ENCODE measurements at regions not wholly inside any gene's neighbourhood (a gene's known extent, or its start where the extent isn't known, plus 50 kb on each side); places are given as distances from the start of the nearest gene placed in this dataset.

GRCh38 chr11:92687724-92688123, 281.7 kb upstream of the MTNR1B start (continued):
- no peak for TF ChIP-seq ZHX1 (CRISPR knock-in tag; IDR thresholded peaks at IDR 0.05; ENCODE audit: low read depth)
- TF ChIP-seq SMC3 (IDR thresholded peaks at IDR 0.05; ENCODE audit: low read length): no peak

GRCh38 chr11:92688416-92688815, 281.0 kb upstream of the MTNR1B start:
- H3K27ac ChIP-seq (ENCODE audit: extremely low read length, insufficient read depth, low read length): no peak overlapping the region
- no peak for FAIRE-seq
- no peak for TF ChIP-seq MAFF (IDR thresholded peaks at IDR 0.05; ENCODE audit: low read depth, low read length)
- TF ChIP-seq TFDP1 (CRISPR knock-in tag; IDR thresholded peaks at IDR 0.05; ENCODE audit: borderline replicate concordance): no peak
- no peak for TF ChIP-seq SALL1 (CRISPR knock-in tag; IDR thresholded peaks at IDR 0.05)
- no peak for TF ChIP-seq ZBTB10 (CRISPR knock-in tag; IDR thresholded peaks at IDR 0.05; ENCODE audit: borderline replicate concordance)
- TF ChIP-seq ZKSCAN1 (IDR thresholded peaks at IDR 0.05; ENCODE audit: low read length): no peak
- TF ChIP-seq KDM5B (CRISPR knock-in tag; IDR thresholded peaks at IDR 0.05; ENCODE audit: borderline replicate concordance): no peak
- no peak for TF ChIP-seq RAD51 (IDR thresholded peaks at IDR 0.05; ENCODE audit: borderline replicate concordance)
- TF ChIP-seq ZNF674 (CRISPR knock-in tag; IDR thresholded peaks at IDR 0.05; ENCODE audit: low read depth): no peak
- TF ChIP-seq ZNF780A (CRISPR knock-in tag; IDR thresholded peaks at IDR 0.05): no peak
- no peak for TF ChIP-seq PLSCR1 (CRISPR knock-in tag; IDR thresholded peaks at IDR 0.05; ENCODE audit: borderline replicate concordance)
- no peak for TF ChIP-seq MEIS1 (CRISPR knock-in tag; IDR thresholded peaks at IDR 0.05; ENCODE audit: borderline replicate concordance)
- TF ChIP-seq KAT2B (IDR thresholded peaks at IDR 0.05; ENCODE audit: borderline replicate concordance, low read depth, low read length): no peak
- no peak for TF ChIP-seq RARG (CRISPR knock-in tag; IDR thresholded peaks at IDR 0.05; ENCODE audit: low read depth)
- TF ChIP-seq BHLHE40 (IDR thresholded peaks at IDR 0.05; ENCODE audit: low read length): no peak
- no peak for TF ChIP-seq NR2F2 (IDR thresholded peaks at IDR 0.05; ENCODE audit: borderline replicate concordance, low read depth)
- no peak for TF ChIP-seq ZNF180 (CRISPR knock-in tag; IDR thresholded peaks at IDR 0.05; ENCODE audit: borderline replicate concordance, low read depth)
- H3K4me1 ChIP-seq (ENCODE audit: insufficient read depth, low read length): no peaks in the 10 kb centered on the region
- H4K20me1 ChIP-seq (ENCODE audit: insufficient read depth, low read length): no peaks in the 10 kb centered on the region
- in situ Hi-C loops (cut with HindIII; ENCODE audit: extremely low pct_ligation_motif_present, low pct_unique_long_range_greater_than_20kb) (no loop called here), intact Hi-C loops (cut with micrococcal nuclease; ENCODE audit: unreplicated experiment) (no loop called here)
- DNase-seq (ENCODE audit: low spot score): no peak
- H3K27me3 ChIP-seq (ENCODE audit: control insufficient read depth in 1 of 2, insufficient read depth in 2 of 2, low read length in 2 of 2): no peaks in the 10 kb centered on the region; a peak in 1 of 5 replicates
- no peak overlapping the region for H3K4me2 ChIP-seq (ENCODE audit: low read depth, low read length)
- H3K9me3 ChIP-seq (ENCODE audit: low read length): no peaks in the 10 kb centered on the region
- H3K9ac ChIP-seq (ENCODE audit: insufficient read depth, low read depth, low read length): no peak overlapping the region
- no peak for ATAC-seq
- no peak overlapping the region for H2AFZ ChIP-seq (ENCODE audit: low read length)
- ChIA-PET CTCF (ENCODE audit: low intra/inter-chr PET ratio, low total read pairs) (no interaction called here), POLR2A (no interaction called here)
- H3K36me3 ChIP-seq (replicated peaks in 1 of 2; ENCODE audit: control insufficient read depth in 1 of 2, insufficient read depth in 2 of 2, low read length in 2 of 2): no peaks in the 10 kb centered on the region
- no peaks in the 10 kb centered on the region for H3K79me2 ChIP-seq (ENCODE audit: insufficient read depth, low read length)
- no TSS peak for BruUV-seq (replicated peaks)
- 7% methylated on average over 1 of the region's 1 CpG for WGBS (ENCODE audit: low lambda C conversion rate)
- H3K4me3 ChIP-seq (replicated peaks in 1 of 3; ENCODE audit: insufficient read depth in 1 of 3, low read depth in 2 of 3, low read length in 3 of 3): no peak overlapping the region
